ENCODE measurements at regions not wholly inside any gene's neighbourhood (a gene's known extent, or its start where the extent isn't known, plus 50 kb on each side); places are given as distances from the start of the nearest gene placed in this dataset.

DNA sequence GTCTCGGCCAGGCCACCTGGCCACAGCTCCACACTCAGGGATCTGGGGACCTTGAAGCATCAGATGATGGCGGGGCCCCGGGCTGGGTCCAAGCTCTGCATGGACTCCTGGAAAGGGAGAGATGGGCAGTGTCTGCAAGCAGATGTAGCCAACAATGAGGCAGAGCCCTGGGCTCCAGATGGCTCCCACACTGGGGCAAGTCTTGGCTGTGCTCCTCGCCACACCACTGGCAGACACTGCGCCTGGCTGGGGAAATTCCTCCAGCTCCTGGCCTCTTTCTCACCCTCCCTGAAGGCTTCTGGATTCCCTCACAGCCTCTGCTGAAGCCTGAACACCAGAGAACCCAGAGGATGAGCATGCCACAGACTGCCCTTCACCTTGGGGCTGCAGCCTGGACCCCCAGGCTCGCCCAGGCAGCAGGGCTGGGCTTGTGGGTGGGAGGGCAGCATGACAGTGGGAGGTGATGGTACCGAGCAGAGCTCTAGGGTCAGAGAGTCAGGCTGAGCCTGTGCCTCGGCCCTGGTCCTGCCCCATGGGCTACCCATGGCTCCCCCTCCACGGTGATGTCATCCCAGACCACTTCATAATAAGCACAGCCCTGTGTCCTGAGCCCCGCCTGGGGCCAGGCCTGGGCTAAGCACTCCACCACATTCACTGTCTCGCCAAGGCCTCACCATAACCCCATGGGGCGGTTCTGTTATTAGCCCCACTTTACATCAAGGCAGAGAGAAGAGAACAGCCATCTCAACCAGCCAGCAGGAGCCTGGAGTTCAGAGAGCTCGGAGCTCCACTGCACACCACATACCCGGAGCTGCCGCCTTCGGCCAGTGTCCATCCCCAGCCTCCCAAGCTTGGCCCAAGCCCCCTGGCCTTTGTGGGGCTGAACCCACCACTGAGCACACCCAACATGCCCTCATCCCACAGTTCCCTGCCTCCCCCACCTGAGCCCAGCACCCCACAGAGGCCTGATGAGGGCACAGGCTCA is 62.2 kb upstream of the ADAMTS2 start:
- TF ChIP-seq, protein P1, sequence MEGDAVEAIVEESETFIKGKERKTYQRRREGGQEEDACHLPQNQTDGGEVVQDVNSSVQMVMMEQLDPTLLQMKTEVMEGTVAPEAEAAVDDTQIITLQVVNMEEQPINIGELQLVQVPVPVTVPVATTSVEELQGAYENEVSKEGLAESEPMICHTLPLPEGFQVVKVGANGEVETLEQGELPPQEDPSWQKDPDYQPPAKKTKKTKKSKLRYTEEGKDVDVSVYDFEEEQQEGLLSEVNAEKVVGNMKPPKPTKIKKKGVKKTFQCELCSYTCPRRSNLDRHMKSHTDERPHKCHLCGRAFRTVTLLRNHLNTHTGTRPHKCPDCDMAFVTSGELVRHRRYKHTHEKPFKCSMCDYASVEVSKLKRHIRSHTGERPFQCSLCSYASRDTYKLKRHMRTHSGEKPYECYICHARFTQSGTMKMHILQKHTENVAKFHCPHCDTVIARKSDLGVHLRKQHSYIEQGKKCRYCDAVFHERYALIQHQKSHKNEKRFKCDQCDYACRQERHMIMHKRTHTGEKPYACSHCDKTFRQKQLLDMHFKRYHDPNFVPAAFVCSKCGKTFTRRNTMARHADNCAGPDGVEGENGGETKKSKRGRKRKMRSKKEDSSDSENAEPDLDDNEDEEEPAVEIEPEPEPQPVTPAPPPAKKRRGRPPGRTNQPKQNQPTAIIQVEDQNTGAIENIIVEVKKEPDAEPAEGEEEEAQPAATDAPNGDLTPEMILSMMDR (IDR thresholded peaks at IDR 0.05; ENCODE audit: insufficient read depth, low read length, poor library complexity, severe bottlenecking), result no peak
- H3K4me3 ChIP-seq (ENCODE audit: low read depth, low read length), result no peak overlapping the region
- no peaks in the 10 kb centered on the region for H3K36me3 ChIP-seq (ENCODE audit: control insufficient read depth, insufficient read depth, low read length)
- no peak for DNase-seq (ENCODE audit: low read depth)
- no peaks in the 10 kb centered on the region for H3K27me3 ChIP-seq (ENCODE audit: control insufficient read depth, insufficient read depth, low read length)

GRCh38 chr5:179406031-179406961 is 61.0 kb upstream of the ADAMTS2 start:
- H3K4me3 ChIP-seq (ENCODE audit: low read depth, low read length), result no peak overlapping the region
- H3K36me3 ChIP-seq (ENCODE audit: control insufficient read depth, insufficient read depth, low read length), result no peaks in the 10 kb centered on the region
- H3K27me3 ChIP-seq (ENCODE audit: control insufficient read depth, insufficient read depth, low read length), result no peaks in the 10 kb centered on the region
- DNase-seq (ENCODE audit: low read depth), result no peak
- TF ChIP-seq, protein P1 (IDR thresholded peaks at IDR 0.05; ENCODE audit: insufficient read depth, low read length, poor library complexity, severe bottlenecking), result no peak

GRCh38 chr5:179405426-179406030 is 60.3 kb upstream of the ADAMTS2 start:
- DNase-seq (ENCODE audit: low read depth), result no peak
- H3K36me3 ChIP-seq (ENCODE audit: control insufficient read depth, insufficient read depth, low read length), result no peaks in the 10 kb centered on the region
- no peaks in the 10 kb centered on the region for H3K27me3 ChIP-seq (ENCODE audit: control insufficient read depth, insufficient read depth, low read length)
- TF ChIP-seq, protein P1 (IDR thresholded peaks at IDR 0.05; ENCODE audit: insufficient read depth, low read length, poor library complexity, severe bottlenecking), result no peak
- H3K4me3 ChIP-seq (ENCODE audit: low read depth, low read length), result no peak overlapping the region

GRCh38 chr5:179405054-179405416 is 59.8 kb upstream of the ADAMTS2 start:
- Histone ChIP-seq H3K4me3 (ENCODE audit: low read depth, low read length) (no peak overlapping the region), H3K27me3 (ENCODE audit: control insufficient read depth, insufficient read depth, low read length) (no peaks in the 10 kb centered on the region), H3K36me3 (ENCODE audit: control insufficient read depth, insufficient read depth, low read length) (no peaks in the 10 kb centered on the region)
- DNase-seq (ENCODE audit: low read depth), result no peak
- TF ChIP-seq, protein P1 (IDR thresholded peaks at IDR 0.05; ENCODE audit: insufficient read depth, low read length, poor library complexity, severe bottlenecking), result no peak

DNA sequence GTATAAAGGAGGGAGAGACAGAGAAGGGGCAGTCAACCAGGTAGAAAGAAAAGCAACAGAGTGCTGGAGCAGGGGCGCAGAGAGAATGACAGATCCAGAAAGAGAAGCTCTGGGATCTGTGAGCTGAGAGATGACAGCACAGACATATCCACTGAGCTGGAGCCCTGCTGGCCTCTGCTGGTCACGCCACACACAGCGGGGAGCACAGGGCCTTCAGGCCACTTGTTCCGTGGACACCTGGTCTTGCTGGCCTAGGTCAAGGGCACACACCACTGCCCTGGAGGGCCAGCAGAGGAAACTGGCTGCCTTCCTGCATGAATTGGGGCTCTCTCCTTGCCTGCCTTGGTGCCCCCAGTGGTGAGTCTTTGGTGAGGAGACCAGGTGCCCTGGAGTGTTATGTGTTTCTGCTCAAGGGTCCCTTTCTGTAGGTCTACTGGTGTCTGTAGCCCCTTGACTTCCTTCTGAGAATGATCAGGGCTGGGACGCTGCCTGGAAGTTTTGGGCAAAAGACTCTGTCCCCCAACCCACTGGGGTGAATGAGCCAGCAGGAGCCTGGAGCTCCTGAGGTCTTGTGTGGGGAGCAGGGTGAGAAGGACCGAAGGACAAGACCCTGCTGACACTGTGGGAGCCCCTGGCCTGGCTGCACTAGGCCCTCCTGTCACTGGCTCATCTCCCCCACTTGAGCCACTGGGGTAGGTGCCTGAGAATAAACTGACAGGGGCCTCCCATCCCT is 59.2 kb upstream of the ADAMTS2 start:
- H3K4me3 ChIP-seq (ENCODE audit: low read depth, low read length), result no peak overlapping the region
- no peak for DNase-seq (ENCODE audit: low read depth)
- no peaks in the 10 kb centered on the region for H3K36me3 ChIP-seq (ENCODE audit: control insufficient read depth, insufficient read depth, low read length)
- no peaks in the 10 kb centered on the region for H3K27me3 ChIP-seq (ENCODE audit: control insufficient read depth, insufficient read depth, low read length)
- TF ChIP-seq, protein P1 (IDR thresholded peaks at IDR 0.05; ENCODE audit: insufficient read depth, low read length, poor library complexity, severe bottlenecking), result no peak

All from kidney epithelial cell (primary cell).